MM.1S (cell line): ENCODE measurements at regions not wholly inside any gene's neighbourhood (a gene's known extent, or its start where the extent isn't known, plus 50 kb on each side); places are given as distances from the start of the nearest gene placed in this dataset.

Experiments
- DNase-seq: peaks from one replicate; pipeline ENCODE4 v3.0.0-alpha.2; 2015
- H2AFZ ChIP-seq: fragments of 300-600 bp; sonication (generic); 2 replicates; pipeline ENCODE4 v1.6.0; 2016; ENCODE audit warnings: antibody characterized with exemption, low read length
- H3F3A ChIP-seq: fragments of 300-600 bp; sonication (generic); 2 replicates; pipeline ENCODE4 v1.6.1; 2016; ENCODE audit warnings: mild to moderate bottlenecking, antibody characterized with exemption, low read length, moderate library complexity, mixed read lengths; ENCODE audit not compliant: insufficient read depth
- H3K27ac ChIP-seq: fragments of 300-600 bp; sonication (generic); 2 replicates; pipeline ENCODE4 v1.5.1; 2016; ENCODE audit warnings: mild to moderate bottlenecking, low read length
- H3K27me3 ChIP-seq: fragments of 300-600 bp; sonication (generic); replicated peaks from 2 replicates; pipeline ENCODE4 v1.6.0; 2016; ENCODE audit warnings: low read length; ENCODE audit not compliant: insufficient read depth
- H3K36me3 ChIP-seq: fragments of 300-600 bp; sonication (generic); replicated peaks from 2 replicates; pipeline ENCODE4 v1.6.1; 2016; ENCODE audit warnings: mild to moderate bottlenecking, low read length, mixed read lengths; ENCODE audit not compliant: insufficient read depth
- H3K4me1 ChIP-seq: fragments of 300-600 bp; sonication (generic); 2 replicates; pipeline ENCODE4 v1.6.1; 2016; ENCODE audit warnings: low read length, mixed read lengths
- H3K4me2 ChIP-seq: fragments of 300-600 bp; sonication (generic); 2 replicates; pipeline ENCODE4 v1.6.0; 2016; ENCODE audit warnings: low read depth, low read length
- H3K4me3 ChIP-seq: fragments of 300-600 bp; sonication (generic); 2 replicates; pipeline ENCODE4 v1.5.1; 2016; ENCODE audit warnings: low read length, mixed read lengths
- H3K79me2 ChIP-seq: fragments of 300-600 bp; sonication (generic); 2 replicates; pipeline ENCODE4 v1.6.1; 2016; ENCODE audit warnings: mixed run types, low read length, mixed read lengths
- H3K9ac ChIP-seq: fragments of 300-600 bp; sonication (generic); 2 replicates; pipeline ENCODE4 v1.6.1; 2016; ENCODE audit warnings: low read length, mixed read lengths
- H3K9me2 ChIP-seq: fragments of 300-600 bp; sonication (generic); replicated peaks from 2 replicates; pipeline ENCODE4 v1.6.1; 2016; ENCODE audit warnings: mild to moderate bottlenecking, low read length, mixed read lengths; ENCODE audit not compliant: insufficient read depth
- H3K9me3 ChIP-seq: fragments of 300-600 bp; sonication (generic); replicated peaks from 2 replicates; pipeline ENCODE4 v1.6.1; 2016; ENCODE audit warnings: mild to moderate bottlenecking, low read length, mixed read lengths; ENCODE audit not compliant: insufficient read depth
- H4K20me1 ChIP-seq: fragments of 300-600 bp; sonication (generic); 2 replicates; pipeline ENCODE4 v1.6.1; 2016; ENCODE audit warnings: mild to moderate bottlenecking, low read length, moderate library complexity, mixed read lengths; ENCODE audit not compliant: insufficient read depth
- CTCF ChIP-seq: fragments of 300-600 bp; sonication (generic); IDR thresholded peaks from 2 replicates; pipeline ENCODE4 v1.5.1; 2016; ENCODE audit warnings: antibody characterized with exemption, low read length, mixed read lengths
- EZH2 ChIP-seq: fragments of 300-600 bp; sonication (generic); optimal IDR thresholded peaks from 2 replicates; pipeline ENCODE3; 2017; ENCODE audit warnings: low read depth, mild to moderate bottlenecking, antibody characterized with exemption, low read length, mixed read lengths
- EZH2phosphoT487 ChIP-seq: fragments of 300-600 bp; sonication (generic); IDR thresholded peaks from 2 replicates; pipeline ENCODE4 v1.6.1; 2018; ENCODE audit warnings: antibody characterized with exemption, low read length

- Histone ChIP-seq H2AFZ (no peak overlapping the region), H3K9me2 (no peaks in the 10 kb centered on the region), H3K4me2 (no peak overlapping the region)
Observed at GRCh38 chr9:71273613-71274012, 152.2 kb upstream of the TRPM3 start.

GRCh38 chr9:71271602-71272001, 150.2 kb upstream of the TRPM3 start:
- H3K9ac ChIP-seq, result no peak overlapping the region
- no peaks in the 10 kb centered on the region for H3K79me2 ChIP-seq
- H3K4me2 ChIP-seq, result no peak overlapping the region
- no peaks in the 10 kb centered on the region for H3K9me2 ChIP-seq
- no peak overlapping the region for H2AFZ ChIP-seq
- DNase-seq, result no peak
- TF ChIP-seq CTCF (no peak), EZH2 (no peak), EZH2phosphoT487 (no peak)
- no peaks in the 10 kb centered on the region for H3K36me3 ChIP-seq
- no peaks in the 10 kb centered on the region for H3K27me3 ChIP-seq
- H3K9me3 ChIP-seq, result no peaks in the 10 kb centered on the region
- no peak overlapping the region for H3K4me3 ChIP-seq
- no peaks in the 10 kb centered on the region for H3K4me1 ChIP-seq
- H3K27ac ChIP-seq, result no peak overlapping the region
- no peaks in the 10 kb centered on the region for H4K20me1 ChIP-seq
- no peaks in the 10 kb centered on the region for H3F3A ChIP-seq

More at GRCh38 chr9:71273613-71274012, 152.2 kb upstream of the TRPM3 start:
- Histone ChIP-seq H3K4me3 (no peak overlapping the region), H3K27me3 (no peaks in the 10 kb centered on the region), H3F3A (no peaks in the 10 kb centered on the region), H3K27ac (no peak overlapping the region), H3K36me3 (no peaks in the 10 kb centered on the region), H3K9ac (no peak overlapping the region), H4K20me1 (no peaks in the 10 kb centered on the region), H3K79me2 (no peaks in the 10 kb centered on the region), H3K9me3 (no peaks in the 10 kb centered on the region), H3K4me1 (no peaks in the 10 kb centered on the region)
- DNase-seq, result no peak
- no peak for TF ChIP-seq EZH2phosphoT487
- no peak for TF ChIP-seq CTCF
- TF ChIP-seq EZH2, result no peak

- no peak for TF ChIP-seq CTCF
- no peak for TF ChIP-seq EZH2
- no peak for TF ChIP-seq EZH2phosphoT487
- Histone ChIP-seq H2AFZ (no peak overlapping the region), H3K36me3 (no peaks in the 10 kb centered on the region)
Observed at GRCh38 chr9:71270554-71270953, 149.1 kb upstream of the TRPM3 start.

More at GRCh38 chr9:71270554-71270953, 149.1 kb upstream of the TRPM3 start:
- Histone ChIP-seq H3K27me3 (no peaks in the 10 kb centered on the region), H3K27ac (no peak overlapping the region), H3K9me3 (no peaks in the 10 kb centered on the region), H3K9ac (no peak overlapping the region), H3K4me1 (no peaks in the 10 kb centered on the region), H3F3A (no peaks in the 10 kb centered on the region), H3K4me3 (no peak overlapping the region), H3K9me2 (no peaks in the 10 kb centered on the region), H3K79me2 (no peaks in the 10 kb centered on the region), H3K4me2 (no peak overlapping the region), H4K20me1 (no peaks in the 10 kb centered on the region)
- no peak for DNase-seq
